Fibroblast of gingiva (primary cell): ENCODE measurements at regions not wholly inside any gene's neighbourhood (a gene's known extent, or its start where the extent isn't known, plus 50 kb on each side); places are given as distances from the start of the nearest gene placed in this dataset.
"Not testable (repeated sequence)": the region's sequence is repeated elsewhere in the genome, so short reads cannot be mapped to it uniquely, and the experiment has no call there.

Source experiments
- DNase-seq: peaks from one replicate; pipeline ENCODE4 v3.0.0-alpha.2; 2011; ENCODE audit warnings: low read depth

GRCh38 chr13:31607531-31607930, 131.8 kb upstream of the RXFP2 start:
- DNase-seq = not testable (repeated sequence)

GRCh38 chr13:31608780-31609179, 130.5 kb upstream of the RXFP2 start:
- not testable (repeated sequence) for DNase-seq

GRCh38 chr13:31610270-31610998, 128.9 kb upstream of the RXFP2 start:
- no peak for DNase-seq

GRCh38 chr13:31611214-31611613, 128.1 kb upstream of the RXFP2 start:
- DNase-seq = no peak

- DNase-seq = no peak
Measured at GRCh38 chr13:31614073-31614472, 125.3 kb upstream of the RXFP2 start.

GRCh38 chr13:31614704-31615103, 124.6 kb upstream of the RXFP2 start:
- no peak for DNase-seq

GRCh38 chr13:31625115-31625514, 114.2 kb upstream of the RXFP2 start:
- no peak for DNase-seq

GRCh38 chr13:31627097-31627845, 112.1 kb upstream of the RXFP2 start:
- no peak for DNase-seq

- DNase-seq = no peak
Measured at GRCh38 chr13:31629085-31629780, 110.1 kb upstream of the RXFP2 start.

GRCh38 chr13:31631071-31631470, 108.3 kb upstream of the RXFP2 start:
- no peak for DNase-seq

- no peak for DNase-seq
Measured at GRCh38 chr13:31631746-31632145, 107.6 kb upstream of the RXFP2 start.

GRCh38 chr13:31638577-31638976, 100.7 kb upstream of the RXFP2 start:
- peak; percentile 47 for DNase-seq

- DNase-seq = no peak
Measured at GRCh38 chr13:31639443-31640163, 99.7 kb upstream of the RXFP2 start.

- DNase-seq = no peak
Measured at GRCh38 chr13:31649766-31650165, 89.6 kb upstream of the RXFP2 start.

GRCh38 chr13:31653730-31654129, 85.6 kb upstream of the RXFP2 start:
- DNase-seq = no peak

GRCh38 chr13:31663880-31664585, 75.3 kb upstream of the RXFP2 start:
- DNase-seq = no peak

- no peak for DNase-seq
Measured at GRCh38 chr13:31670831-31671617, 68.3 kb upstream of the RXFP2 start.

GRCh38 chr13:31674051-31674450, 65.3 kb upstream of the RXFP2 start:
- DNase-seq = peak; percentile 12

- DNase-seq = peak; percentile 7
Measured at GRCh38 chr13:31675440-31675953, 63.8 kb upstream of the RXFP2 start.

- no peak for DNase-seq
Measured at GRCh38 chr13:31681133-31681532, 58.2 kb upstream of the RXFP2 start.

- no peak for DNase-seq
Measured at GRCh38 chr13:31684466-31684865, 54.9 kb upstream of the RXFP2 start.
